Body of pancreas (tissue), 4 donors: ENCODE measurements at regions not wholly inside any gene's neighbourhood (a gene's known extent, or its start where the extent isn't known, plus 50 kb on each side); places are given as distances from the start of the nearest gene placed in this dataset.

Experiments used
- POLR2A ChIP-seq, 3 donors: fragments of 450-650 bp; IDR thresholded peaks; one replicate each; pipeline ENCODE4 v1.6.1; 2016; ENCODE audit warnings: antibody characterized with exemption in 3 of 3, mild to moderate bottlenecking in 2 of 3
- TF ChIP-seq, protein P1 (sequence below), 7 experiments: fragments of 450-650 bp in 4 of 7; fragments of 200-600 bp in 3 of 7; sonication (generic) in 3 of 7; IDR thresholded peaks; one replicate each; pipeline ENCODE4 v1.5.1; 2016 to 2019; ENCODE audit warnings: antibody characterized with exemption in 7 of 7

GRCh38 chr6:20335872-20336271 is 65.8 kb upstream of the E2F3 start:
- TF ChIP-seq, protein P1, sequence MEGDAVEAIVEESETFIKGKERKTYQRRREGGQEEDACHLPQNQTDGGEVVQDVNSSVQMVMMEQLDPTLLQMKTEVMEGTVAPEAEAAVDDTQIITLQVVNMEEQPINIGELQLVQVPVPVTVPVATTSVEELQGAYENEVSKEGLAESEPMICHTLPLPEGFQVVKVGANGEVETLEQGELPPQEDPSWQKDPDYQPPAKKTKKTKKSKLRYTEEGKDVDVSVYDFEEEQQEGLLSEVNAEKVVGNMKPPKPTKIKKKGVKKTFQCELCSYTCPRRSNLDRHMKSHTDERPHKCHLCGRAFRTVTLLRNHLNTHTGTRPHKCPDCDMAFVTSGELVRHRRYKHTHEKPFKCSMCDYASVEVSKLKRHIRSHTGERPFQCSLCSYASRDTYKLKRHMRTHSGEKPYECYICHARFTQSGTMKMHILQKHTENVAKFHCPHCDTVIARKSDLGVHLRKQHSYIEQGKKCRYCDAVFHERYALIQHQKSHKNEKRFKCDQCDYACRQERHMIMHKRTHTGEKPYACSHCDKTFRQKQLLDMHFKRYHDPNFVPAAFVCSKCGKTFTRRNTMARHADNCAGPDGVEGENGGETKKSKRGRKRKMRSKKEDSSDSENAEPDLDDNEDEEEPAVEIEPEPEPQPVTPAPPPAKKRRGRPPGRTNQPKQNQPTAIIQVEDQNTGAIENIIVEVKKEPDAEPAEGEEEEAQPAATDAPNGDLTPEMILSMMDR (IDR thresholded peaks at IDR 0.05): no peak
- no peak for TF ChIP-seq POLR2A (IDR thresholded peaks at IDR 0.05)
